ENCODE measurements at regions not wholly inside any gene's neighbourhood (a gene's known extent, or its start where the extent isn't known, plus 50 kb on each side); places are given as distances from the start of the nearest gene placed in this dataset.

- TF ChIP-seq, protein P1, sequence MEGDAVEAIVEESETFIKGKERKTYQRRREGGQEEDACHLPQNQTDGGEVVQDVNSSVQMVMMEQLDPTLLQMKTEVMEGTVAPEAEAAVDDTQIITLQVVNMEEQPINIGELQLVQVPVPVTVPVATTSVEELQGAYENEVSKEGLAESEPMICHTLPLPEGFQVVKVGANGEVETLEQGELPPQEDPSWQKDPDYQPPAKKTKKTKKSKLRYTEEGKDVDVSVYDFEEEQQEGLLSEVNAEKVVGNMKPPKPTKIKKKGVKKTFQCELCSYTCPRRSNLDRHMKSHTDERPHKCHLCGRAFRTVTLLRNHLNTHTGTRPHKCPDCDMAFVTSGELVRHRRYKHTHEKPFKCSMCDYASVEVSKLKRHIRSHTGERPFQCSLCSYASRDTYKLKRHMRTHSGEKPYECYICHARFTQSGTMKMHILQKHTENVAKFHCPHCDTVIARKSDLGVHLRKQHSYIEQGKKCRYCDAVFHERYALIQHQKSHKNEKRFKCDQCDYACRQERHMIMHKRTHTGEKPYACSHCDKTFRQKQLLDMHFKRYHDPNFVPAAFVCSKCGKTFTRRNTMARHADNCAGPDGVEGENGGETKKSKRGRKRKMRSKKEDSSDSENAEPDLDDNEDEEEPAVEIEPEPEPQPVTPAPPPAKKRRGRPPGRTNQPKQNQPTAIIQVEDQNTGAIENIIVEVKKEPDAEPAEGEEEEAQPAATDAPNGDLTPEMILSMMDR (IDR thresholded peaks at IDR 0.05; ENCODE audit: low read depth, low read length, missing control alignments), result no peak
- no peak for DNase-seq
Observed at GRCh38 chr6:90835596-90836212, 248.8 kb upstream of the MAP3K7 start.

GRCh38 chr6:90829311-90829710 is 242.4 kb upstream of the MAP3K7 start:
- Histone ChIP-seq H3K27ac (no peak overlapping the region), H3K27me3 (replicated peaks) (no peaks in the 10 kb centered on the region), H3K36me3 (replicated peaks) (no peaks in the 10 kb centered on the region), H3K4me3 (ENCODE audit: low read depth, low read length) (no peak overlapping the region)
- TF ChIP-seq, protein P1 (IDR thresholded peaks at IDR 0.05; ENCODE audit: low read depth, low read length, missing control alignments), result no peak
- in situ Hi-C loops (cut with HindIII; ENCODE audit: low pct_ligation_motif_present, low sequenced_read_pairs), result no loop called here
- DNase-seq, result no peak

More at GRCh38 chr6:90835596-90836212, 248.8 kb upstream of the MAP3K7 start:
- H3K27me3 ChIP-seq (replicated peaks), result no peaks in the 10 kb centered on the region
- no peaks in the 10 kb centered on the region for H3K36me3 ChIP-seq (replicated peaks)
- in situ Hi-C loops (cut with HindIII; ENCODE audit: low pct_ligation_motif_present, low sequenced_read_pairs), result no loop called here
- no peak overlapping the region for H3K27ac ChIP-seq
- H3K4me3 ChIP-seq (ENCODE audit: low read depth, low read length), result no peak overlapping the region

DNA sequence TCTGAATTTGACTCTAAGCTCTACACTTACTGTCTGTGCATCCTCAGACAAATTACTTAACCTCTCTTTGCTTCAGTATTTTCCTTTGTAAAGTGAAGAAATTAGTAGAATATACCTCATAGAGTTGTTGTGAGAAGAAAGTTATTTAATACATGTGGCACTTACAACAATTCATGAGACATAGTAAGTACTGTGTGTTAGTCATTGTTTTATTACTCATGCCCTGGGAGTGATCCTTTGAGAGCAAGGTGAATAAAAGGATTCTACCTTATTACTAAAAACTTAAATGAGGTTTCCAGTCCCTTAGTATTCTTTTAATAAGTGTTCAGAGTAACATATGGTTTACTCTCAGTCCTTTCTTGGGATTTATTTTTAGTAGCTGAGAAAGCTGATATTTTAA is 233.6 kb upstream of the MAP3K7 start:
- H3K4me3 ChIP-seq (ENCODE audit: low read depth, low read length), result no peak overlapping the region
- no peak for DNase-seq
- in situ Hi-C loops (cut with HindIII; ENCODE audit: low pct_ligation_motif_present, low sequenced_read_pairs), result no loop called here
- no peaks in the 10 kb centered on the region for H3K27me3 ChIP-seq (replicated peaks)
- no peaks in the 10 kb centered on the region for H3K36me3 ChIP-seq (replicated peaks)
- no peak overlapping the region for H3K27ac ChIP-seq
- TF ChIP-seq, protein P1 (IDR thresholded peaks at IDR 0.05; ENCODE audit: low read depth, low read length, missing control alignments), result no peak

- no peaks in the 10 kb centered on the region for H3K36me3 ChIP-seq (replicated peaks)
- in situ Hi-C loops (cut with HindIII; ENCODE audit: low pct_ligation_motif_present, low sequenced_read_pairs), result no loop called here
- H3K4me3 ChIP-seq (ENCODE audit: low read depth, low read length), result no peak overlapping the region
- H3K27me3 ChIP-seq (replicated peaks), result no peaks in the 10 kb centered on the region
- H3K27ac ChIP-seq, result no peak overlapping the region
- TF ChIP-seq, protein P1 (IDR thresholded peaks at IDR 0.05; ENCODE audit: low read depth, low read length, missing control alignments), result no peak
- no peak for DNase-seq
Observed at GRCh38 chr6:90819483-90819882, 232.6 kb upstream of the MAP3K7 start.

GRCh38 chr6:90818163-90818562 is 231.3 kb upstream of the MAP3K7 start:
- H3K27ac ChIP-seq, result no peak overlapping the region
- H3K27me3 ChIP-seq (replicated peaks), result no peaks in the 10 kb centered on the region
- in situ Hi-C loops (cut with HindIII; ENCODE audit: low pct_ligation_motif_present, low sequenced_read_pairs), result no loop called here
- no peak for DNase-seq
- H3K36me3 ChIP-seq (replicated peaks), result no peaks in the 10 kb centered on the region
- no peak overlapping the region for H3K4me3 ChIP-seq (ENCODE audit: low read depth, low read length)
- TF ChIP-seq, protein P1 (IDR thresholded peaks at IDR 0.05; ENCODE audit: low read depth, low read length, missing control alignments), result no peak

DNA sequence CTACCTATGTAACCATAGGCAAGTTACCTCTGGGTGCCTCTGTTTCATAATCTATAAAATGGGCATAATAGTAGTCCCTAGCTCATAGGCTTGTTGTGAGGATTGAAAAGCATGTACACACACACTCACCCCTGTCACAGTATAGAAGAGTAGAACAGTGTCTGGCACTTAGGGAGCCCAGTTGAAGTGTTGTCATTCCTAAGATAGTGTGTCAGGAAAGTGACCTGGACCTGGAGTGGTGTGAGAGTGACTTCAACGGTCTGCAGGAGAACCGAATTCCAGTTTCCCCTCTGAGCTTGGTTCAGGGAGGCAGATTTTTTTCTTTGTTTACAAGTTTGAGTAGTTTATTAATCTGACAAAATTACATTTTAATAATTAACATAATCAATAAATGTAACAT is 229.9 kb upstream of the MAP3K7 start:
- Histone ChIP-seq H3K27ac (no peak overlapping the region), H3K36me3 (replicated peaks) (no peaks in the 10 kb centered on the region), H3K4me3 (ENCODE audit: low read depth, low read length) (no peak overlapping the region), H3K27me3 (replicated peaks) (no peaks in the 10 kb centered on the region)
- DNase-seq, result no peak
- TF ChIP-seq, protein P1 (IDR thresholded peaks at IDR 0.05; ENCODE audit: low read depth, low read length, missing control alignments), result no peak
- in situ Hi-C loops (cut with HindIII; ENCODE audit: low pct_ligation_motif_present, low sequenced_read_pairs), result no loop called here

Data from brain microvascular endothelial cell (primary cell).